CD4-positive, alpha-beta T cell treated with Interleukin-6 for 4 hours (primary cell): ENCODE measurements at regions not wholly inside any gene's neighbourhood (a gene's known extent, or its start where the extent isn't known, plus 50 kb on each side); places are given as distances from the start of the nearest gene placed in this dataset.

ENCODE experiments used
- DNase-seq: peaks from one replicate; pipeline ENCODE4 v3.0.0-alpha.2; 2020; ENCODE audit warnings: mixed read lengths

DNA sequence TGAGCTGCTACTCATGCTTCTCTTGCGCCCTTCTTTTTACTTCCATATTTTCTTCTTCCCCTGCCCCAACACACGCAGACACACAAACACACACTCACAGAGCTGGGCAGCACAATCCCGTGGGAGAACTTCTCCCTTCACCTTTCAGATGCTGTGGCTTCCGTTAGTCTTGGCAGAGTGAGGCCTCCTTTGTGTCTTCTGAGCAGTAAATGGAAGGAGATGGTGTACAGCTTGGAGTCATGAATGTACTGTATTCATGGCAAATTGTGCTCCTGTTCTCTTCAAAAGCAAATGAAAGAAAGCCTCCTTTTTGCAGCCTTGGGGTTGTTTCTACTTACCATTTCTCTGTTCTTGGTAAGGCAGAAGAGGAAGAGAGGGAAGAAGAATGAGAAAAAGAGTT, 456.6 kb upstream of the TLE4 start:
- no peak for DNase-seq

DNA sequence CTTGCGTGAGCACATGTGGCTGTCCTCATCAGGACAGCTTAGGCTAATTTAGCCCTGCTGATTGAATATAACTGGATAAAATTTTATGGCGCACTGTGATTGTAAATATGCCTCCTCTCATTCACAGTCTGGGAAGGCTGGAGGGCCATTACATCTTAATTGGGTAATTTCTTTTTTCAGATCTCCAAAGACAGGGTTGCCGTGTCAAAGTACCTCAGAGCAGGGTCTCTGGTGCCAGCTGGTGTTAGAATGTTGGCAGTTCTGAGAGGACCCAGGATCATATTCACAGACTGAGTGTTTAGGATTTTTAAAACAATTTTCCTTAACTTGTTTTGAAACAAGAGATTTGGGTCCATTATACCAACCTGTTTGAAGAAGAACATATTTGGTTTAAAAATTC, 455.7 kb upstream of the TLE4 start:
- no peak for DNase-seq

DNA sequence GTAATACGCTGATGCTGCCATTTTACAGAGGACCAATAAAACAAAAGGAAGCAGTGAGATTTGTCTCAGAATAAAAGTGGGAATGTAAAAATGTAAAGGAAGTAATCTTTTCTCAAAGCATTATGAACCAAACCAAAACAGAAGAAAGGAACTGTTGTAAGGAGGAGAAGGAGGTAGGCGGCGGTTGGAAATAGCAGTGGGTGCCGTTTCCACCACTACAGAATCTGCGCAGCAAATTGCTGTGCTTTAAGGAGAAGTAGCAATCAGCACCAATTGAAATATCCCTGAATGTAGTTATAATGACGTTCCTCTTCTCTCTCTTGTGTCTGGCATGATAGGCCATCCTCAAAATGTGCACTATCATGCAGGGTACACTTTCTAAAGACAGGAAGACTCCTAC, 455.1 kb upstream of the TLE4 start:
- no peak for DNase-seq

DNA sequence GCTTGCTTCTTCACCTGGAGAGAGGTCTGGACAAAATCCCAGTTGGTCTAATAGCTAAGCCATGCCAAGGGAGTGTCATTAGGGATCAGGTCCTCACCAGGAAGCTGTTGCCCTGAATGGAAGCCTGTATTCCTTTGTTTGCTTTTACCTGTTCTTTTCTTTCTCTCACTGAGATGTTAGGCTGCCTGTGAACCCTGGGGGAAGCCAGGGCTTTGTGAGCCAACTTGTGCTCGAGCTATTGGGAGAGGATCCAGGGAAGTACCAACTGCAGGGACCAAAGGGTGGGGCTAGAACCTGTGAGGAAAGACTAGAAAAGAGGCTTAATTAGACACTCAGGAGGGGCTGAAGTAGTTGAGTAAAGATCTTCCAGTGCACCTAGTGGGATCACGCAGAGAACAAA, 451.2 kb upstream of the TLE4 start:
- DNase-seq: no peak

DNA sequence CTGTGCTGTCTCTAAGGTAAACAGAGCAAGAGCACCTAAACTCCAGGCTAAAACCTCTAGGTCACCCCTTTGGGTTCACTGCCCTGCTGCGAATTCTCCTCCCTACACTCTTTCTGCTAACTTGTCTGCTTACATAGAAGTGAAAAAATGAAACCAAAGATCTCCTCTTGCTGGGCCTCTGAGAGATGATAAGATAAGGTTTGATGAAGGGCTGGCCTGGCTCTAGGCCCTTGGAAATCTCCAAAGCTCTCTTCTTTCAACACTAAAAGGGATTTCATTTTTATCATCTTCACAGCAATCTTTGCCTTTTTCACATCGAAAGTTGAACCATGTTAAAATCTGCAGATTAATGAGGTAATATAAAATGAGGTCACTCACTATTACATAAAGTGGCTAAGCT, 450.8 kb upstream of the TLE4 start:
- no peak for DNase-seq

- DNase-seq: no peak
Measured at GRCh38 chr9:79123415-79123814, 448.4 kb upstream of the TLE4 start.

GRCh38 chr9:79127661-79128060, 444.1 kb upstream of the TLE4 start:
- no peak for DNase-seq

- peak; percentile 4 for DNase-seq
Measured at GRCh38 chr9:79129865-79130480, 441.8 kb upstream of the TLE4 start.

GRCh38 chr9:79131246-79131774, 440.5 kb upstream of the TLE4 start:
- no peak for DNase-seq

- no peak for DNase-seq
Measured at GRCh38 chr9:79131824-79132377, 439.9 kb upstream of the TLE4 start.

DNA sequence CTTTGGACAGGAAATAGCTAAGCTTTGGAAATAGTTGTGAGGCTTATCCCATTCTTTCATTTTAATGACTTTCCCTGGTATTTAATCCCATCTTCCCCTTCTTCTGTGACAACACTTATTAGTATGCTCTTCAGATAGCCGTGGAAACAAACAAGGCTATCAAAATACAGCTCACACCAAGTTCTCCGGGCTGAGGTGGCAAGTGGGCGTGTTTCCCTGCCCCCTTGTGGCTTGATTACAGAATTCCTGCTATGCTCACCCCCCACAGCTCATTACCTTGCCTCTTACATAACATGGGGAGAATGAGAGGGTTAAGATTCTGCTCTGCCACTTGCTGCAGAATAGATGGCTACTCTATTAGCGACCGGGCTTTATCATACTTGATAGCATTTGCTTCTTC, 437.1 kb upstream of the TLE4 start:
- no peak for DNase-seq

DNA sequence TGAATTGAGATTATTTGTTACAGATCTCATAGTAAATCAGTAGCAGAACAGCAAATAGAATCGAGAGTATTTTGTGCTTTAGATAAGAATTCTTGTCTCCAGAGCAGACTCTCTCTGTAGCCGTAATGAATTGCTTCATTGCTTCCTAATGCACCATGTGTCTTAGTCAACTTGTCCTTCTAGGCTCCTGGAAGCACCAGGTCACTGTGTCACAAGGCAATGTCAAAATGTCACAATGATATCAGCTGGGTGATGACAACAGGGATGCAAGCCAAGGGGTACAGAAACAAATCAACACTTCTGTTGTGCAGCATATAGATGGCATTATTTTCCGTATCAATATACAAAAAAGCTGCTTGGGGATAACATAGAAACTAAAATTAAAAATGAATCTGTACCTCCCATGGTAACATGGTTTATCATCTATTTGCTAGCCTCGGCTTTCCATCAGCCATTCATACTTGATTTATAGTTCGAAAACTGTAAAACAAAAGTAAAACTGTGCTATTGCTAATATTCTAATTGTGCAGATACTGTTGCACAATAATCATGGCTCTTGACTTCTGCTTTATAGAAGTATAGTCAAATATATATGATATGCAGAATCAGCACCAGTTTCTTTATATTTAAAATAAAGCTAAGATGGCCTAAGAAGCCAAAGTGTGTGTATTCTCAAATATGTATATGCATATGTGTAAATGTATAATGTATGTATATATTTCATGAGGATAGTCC, 435.9 kb upstream of the TLE4 start:
- no peak for DNase-seq

- DNase-seq: no peak
Measured at GRCh38 chr9:79140751-79141150, 431.0 kb upstream of the TLE4 start.

DNA sequence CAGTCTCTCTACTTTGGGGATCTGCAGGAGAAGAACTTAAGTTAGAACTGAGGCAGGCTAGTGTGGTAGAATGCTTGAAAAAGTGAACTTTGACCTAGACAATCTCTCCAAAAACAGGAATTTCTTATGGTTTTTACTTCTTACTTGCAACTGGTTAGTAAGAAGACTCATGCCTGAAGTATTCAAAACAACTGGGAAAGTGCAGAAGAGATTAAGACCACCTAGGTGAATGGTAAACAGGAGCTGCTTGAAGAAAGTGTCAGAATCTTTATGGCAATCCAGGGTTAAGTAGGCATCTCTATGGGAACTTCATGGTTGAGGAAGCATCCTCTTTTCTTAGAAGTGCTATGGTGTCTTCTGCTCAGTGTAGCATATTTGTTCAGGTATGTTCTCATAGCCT, 428.6 kb upstream of the TLE4 start:
- DNase-seq: no peak

DNA sequence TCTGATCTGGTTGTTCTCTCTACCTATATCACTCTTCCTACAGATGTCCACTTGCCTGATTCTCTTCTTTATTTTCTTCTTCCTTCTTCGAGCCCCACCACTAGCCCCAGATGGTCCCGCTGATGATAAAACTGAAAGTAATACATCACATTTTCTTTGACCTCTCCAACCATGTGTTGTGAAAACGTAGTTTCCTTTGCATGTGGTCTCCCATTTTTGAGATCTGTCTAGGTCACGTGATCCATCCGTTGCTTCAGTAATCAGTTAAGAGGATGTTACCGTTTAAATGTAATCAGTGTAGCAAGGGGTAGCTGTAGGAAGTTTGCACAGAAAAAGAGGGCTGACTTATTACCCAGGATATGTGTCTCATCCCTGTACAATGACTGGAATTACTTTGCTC, 426.3 kb upstream of the TLE4 start:
- DNase-seq: no peak

DNA sequence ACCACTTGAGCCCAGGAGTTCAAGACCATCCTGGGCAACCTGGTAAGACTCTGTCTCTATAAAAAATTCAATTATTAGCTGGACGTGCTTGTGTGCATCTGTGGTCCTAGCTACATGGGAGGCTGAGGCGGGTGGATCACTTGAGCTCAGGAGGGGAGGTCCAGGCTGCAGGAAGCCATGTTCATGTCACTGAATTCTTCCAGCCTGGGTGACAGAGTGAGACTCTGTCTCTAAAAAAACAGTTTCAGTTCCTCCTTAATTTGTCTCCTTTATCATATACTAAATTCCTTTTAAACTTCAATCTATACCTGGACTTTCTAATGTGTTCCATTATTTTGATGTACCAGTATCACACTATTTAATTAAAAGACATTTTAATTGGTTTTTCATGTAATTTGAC, 422.2 kb upstream of the TLE4 start:
- DNase-seq: no peak

GRCh38 chr9:79151791-79152190, 420.0 kb upstream of the TLE4 start:
- no peak for DNase-seq

DNA sequence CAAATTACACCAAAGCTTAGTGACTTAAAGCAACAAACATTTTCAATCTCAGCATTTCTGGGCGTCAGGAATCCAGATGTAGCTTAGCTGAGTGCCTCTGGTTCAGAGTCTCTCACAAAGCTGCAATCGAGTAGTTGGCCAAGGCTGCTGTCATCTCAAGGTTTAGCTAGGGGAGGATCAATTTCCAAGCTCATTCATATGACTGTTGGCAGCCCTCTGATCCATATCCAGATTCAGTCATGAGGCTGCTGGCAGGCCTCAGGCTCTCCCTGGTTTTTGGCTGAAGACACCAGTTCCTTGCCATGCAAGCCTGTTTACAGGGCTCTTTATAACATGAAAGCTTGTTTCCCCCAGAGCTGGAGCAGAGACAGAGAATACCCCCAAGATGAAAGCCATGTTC, 419.5 kb upstream of the TLE4 start:
- no peak for DNase-seq

- DNase-seq: no peak
Measured at GRCh38 chr9:79154806-79155205, 417.0 kb upstream of the TLE4 start.

DNA sequence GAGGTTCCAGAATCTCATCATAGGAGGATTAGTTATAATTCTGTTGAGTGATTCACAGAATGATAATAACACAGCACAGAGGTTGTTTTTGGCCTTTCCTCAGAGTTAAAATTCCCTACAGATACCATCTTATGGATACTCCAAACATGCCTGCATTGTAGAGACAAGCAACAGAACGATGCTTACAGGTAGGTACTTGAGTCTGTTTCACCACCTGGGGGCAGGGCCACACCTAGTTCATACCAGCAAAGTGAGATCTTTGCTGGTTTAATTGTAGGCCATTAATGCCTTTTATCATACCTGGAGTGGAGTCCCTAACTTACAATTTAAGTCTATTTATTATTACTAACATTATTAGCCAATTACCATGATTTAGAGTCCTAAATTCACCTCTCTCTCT, 416.5 kb upstream of the TLE4 start:
- DNase-seq: no peak

GRCh38 chr9:79163544-79163943, 408.2 kb upstream of the TLE4 start:
- no peak for DNase-seq

- DNase-seq: no peak
Measured at GRCh38 chr9:79164406-79164805, 407.4 kb upstream of the TLE4 start.

GRCh38 chr9:79165020-79165780, 406.6 kb upstream of the TLE4 start:
- DNase-seq: no peak

GRCh38 chr9:79166005-79166404, 405.8 kb upstream of the TLE4 start:
- DNase-seq: no peak
